NB4 (cell line): ENCODE measurements at regions not wholly inside any gene's neighbourhood (a gene's known extent, or its start where the extent isn't known, plus 50 kb on each side); places are given as distances from the start of the nearest gene placed in this dataset.

Source experiments
- DNase-seq: peaks from one replicate; pipeline ENCODE4 v3.0.0; 2010; ENCODE audit warnings: low read depth
- H3K4me3 ChIP-seq: one replicate; pipeline ENCODE4 v1.5.1; 2011; ENCODE audit warnings: mild to moderate bottlenecking, low read depth, low read length, moderate library complexity
- CTCF ChIP-seq: IDR thresholded peaks from one replicate; pipeline ENCODE4 v1.5.1; 2012; ENCODE audit warnings: low read depth, low read length
- MAX ChIP-seq: IDR thresholded peaks from 2 replicates; pipeline ENCODE4 v1.6.1; 2011; ENCODE audit warnings: low read depth, low read length
- MYC ChIP-seq: IDR thresholded peaks from 2 replicates; pipeline ENCODE4 v1.6.1; 2011; ENCODE audit warnings: low read depth, low read length
- POLR2A ChIP-seq: IDR thresholded peaks from 2 replicates; pipeline ENCODE4 v1.6.1; 2011; ENCODE audit warnings: mild to moderate bottlenecking; ENCODE audit not compliant: insufficient read length; ENCODE audit errors: extremely low read depth

GRCh38 chr2:226673314-226673723 lies 126.3 kb downstream of the IRS1 start:
- no peak for DNase-seq
- TF ChIP-seq POLR2A (no peak), MAX (no peak), CTCF (no peak), MYC (no peak)
- no peak overlapping the region for H3K4me3 ChIP-seq

GRCh38 chr2:226671141-226671676 lies 128.4 kb downstream of the IRS1 start:
- peak; percentile 24 for DNase-seq
- TF ChIP-seq MYC, result no peak
- TF ChIP-seq CTCF, result no peak
- TF ChIP-seq POLR2A, result no peak
- TF ChIP-seq MAX, result no peak; the same call in 1 of the 2 replicates
- H3K4me3 ChIP-seq, result no peak overlapping the region

GRCh38 chr2:226669905-226670304 lies 129.7 kb downstream of the IRS1 start:
- no peak overlapping the region for H3K4me3 ChIP-seq
- TF ChIP-seq POLR2A (no peak), MAX (no peak), MYC (no peak), CTCF (no peak)
- peak; percentile 28 for DNase-seq

GRCh38 chr2:226669249-226669648 lies 130.4 kb downstream of the IRS1 start:
- H3K4me3 ChIP-seq, result no peak overlapping the region
- TF ChIP-seq CTCF, result no peak
- TF ChIP-seq POLR2A, result no peak
- no peak for TF ChIP-seq MAX
- no peak for TF ChIP-seq MYC
- DNase-seq, result no peak

GRCh38 chr2:226667736-226668135 lies 131.9 kb downstream of the IRS1 start:
- no peak overlapping the region for H3K4me3 ChIP-seq
- no peak for DNase-seq
- no peak for TF ChIP-seq MYC
- no peak for TF ChIP-seq MAX
- TF ChIP-seq POLR2A, result no peak
- no peak for TF ChIP-seq CTCF
